Panc1 (cell line): ENCODE measurements at regions not wholly inside any gene's neighbourhood (a gene's known extent, or its start where the extent isn't known, plus 50 kb on each side); places are given as distances from the start of the nearest gene placed in this dataset.

ENCODE experiments used
- ATAC-seq: fragments of 200-7000 bp; cut with Tn5 transposase; 2 replicates; pipeline ENCODE4 v1.9.1; 2020; ENCODE audit warnings: mild to moderate bottlenecking, moderate library complexity
- BruUV-seq: library from RNA; stranded (reverse); fragments of 400-500 nt; replicated peaks from 2 replicates; lab custom pipeline; 2021; lab: Mats Ljungman, UMichigan
- CTCF ChIA-PET: fragments of 300-600 bp; sonication (Branson Sonifier 250); formaldehyde crosslinking; loops from one replicate; lab custom pipeline; 2022; ENCODE audit warnings: antibody characterized with exemption; lab: Charles Lee
- POLR2A ChIA-PET: fragments of 300-600 bp; sonication (Branson Sonifier 250); formaldehyde crosslinking; loops from one replicate; lab custom pipeline; 2022; ENCODE audit warnings: antibody characterized with exemption; lab: Charles Lee
- DNase-seq: peaks from one replicate; pipeline ENCODE4 v3.0.0-alpha.2; 2010; ENCODE audit warnings: low read depth, low spot score
- H3K27ac ChIP-seq: 2 replicates; pipeline ENCODE4 v1.5.1; 2011; ENCODE audit warnings: mild to moderate bottlenecking, low read length, inconsistent platforms
- H3K27me3 ChIP-seq: fragments of 200-500 bp; sonication (Bioruptor generic); 2 replicates; pipeline ENCODE4 v1.6.0; 2014; ENCODE audit warnings: low read length, inconsistent platforms; ENCODE audit not compliant: control insufficient read depth, insufficient read depth
- H3K36me3 ChIP-seq: fragments of 200-500 bp; sonication (Bioruptor generic); 2 replicates; pipeline ENCODE4 v1.5.1; 2014; ENCODE audit warnings: inconsistent platforms, mild to moderate bottlenecking, low read length, moderate library complexity; ENCODE audit not compliant: control insufficient read depth, insufficient read depth
- H3K4me1 ChIP-seq: 2 replicates; pipeline ENCODE4 v1.5.1; 2011; ENCODE audit warnings: inconsistent platforms, mild to moderate bottlenecking, low read length, moderate library complexity; ENCODE audit not compliant: control insufficient read depth, insufficient read depth
- H3K4me3 ChIP-seq, 2 experiments: 2 replicates each; pipeline ENCODE4 v1.5.1; 2011 to 2012; ENCODE audit warnings: low read depth in 2 of 2, low read length in 2 of 2, mild to moderate bottlenecking in 2 of 2, inconsistent platforms in 1 of 2, moderate library complexity in 1 of 2
- H3K9me3 ChIP-seq: fragments of 200-500 bp; sonication (Bioruptor generic); 2 replicates; pipeline ENCODE4 v1.5.1; 2014; ENCODE audit warnings: low read depth, mild to moderate bottlenecking, inconsistent platforms, low read length, moderate library complexity; ENCODE audit not compliant: control insufficient read depth, insufficient read depth
- POLR2AphosphoS5 ChIP-seq: IDR thresholded peaks from 2 replicates; pipeline ENCODE4 v1.6.1; 2012; ENCODE audit warnings: mild to moderate bottlenecking, low read depth, low read length, moderate library complexity
- SIN3A ChIP-seq: IDR thresholded peaks from 2 replicates; pipeline ENCODE4 v1.6.1; 2012; ENCODE audit warnings: low read depth, mild to moderate bottlenecking, low read length, moderate library complexity, borderline replicate concordance; ENCODE audit not compliant: insufficient read depth
- TCF7L2 ChIP-seq: IDR thresholded peaks from 2 replicates; pipeline ENCODE4 v1.6.1; 2011; ENCODE audit warnings: mild to moderate bottlenecking, low read depth, low read length, inconsistent platforms
- in situ Hi-C: cut with HindIII; loops from 2 replicates; pipeline ENCODE4 v1.10.0; 2016; ENCODE audit warnings: low sequenced_read_pairs, low pct_unique_long_range_greater_than_20kb
- intact Hi-C: fragments of 100-400 bp; cut with micrococcal nuclease; formaldehyde crosslinking; loops from one replicate; pipeline ENCODE4 v1.10.0; 2022; ENCODE audit not compliant: unreplicated experiment
- TF ChIP-seq, protein P1 (sequence below): fragments of 450-650 bp; IDR thresholded peaks from 2 replicates; pipeline ENCODE4 v1.5.1; 2017; ENCODE audit warnings: mild to moderate bottlenecking
- TF ChIP-seq, protein P2 (sequence below), 2 experiments: IDR thresholded peaks; 2 replicates each; pipeline ENCODE4 v1.6.1; 2011 to 2012; ENCODE audit warnings: low read depth in 2 of 2, control low read depth in 1 of 2, low read length in 1 of 2, mild to moderate bottlenecking in 1 of 2, moderate library complexity in 1 of 2; ENCODE audit not compliant: insufficient read depth in 1 of 2

DNA sequence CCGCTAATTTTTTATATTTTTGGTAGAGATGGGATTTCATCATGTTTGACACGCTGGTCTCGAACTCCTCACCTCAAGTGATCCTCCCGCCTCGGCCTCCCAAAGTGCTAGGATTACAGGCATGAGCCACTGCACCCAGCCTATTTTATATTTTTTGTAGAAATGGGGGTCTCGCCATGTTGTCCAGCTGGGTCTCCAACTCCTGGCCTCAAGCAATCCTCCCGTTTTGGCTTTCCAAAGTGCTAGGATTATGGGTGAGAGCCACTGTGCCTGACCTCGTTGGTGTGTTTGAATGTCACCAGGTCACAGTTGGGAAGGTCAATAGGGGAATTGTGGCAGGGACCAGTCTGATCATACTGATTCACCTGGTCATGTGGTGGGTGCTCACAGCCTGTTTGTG, 56.7 kb upstream of the NKD1 start:
- H3K4me1 ChIP-seq = no peaks in the 10 kb centered on the region
- no TSS peak for BruUV-seq
- no peak for ATAC-seq
- TF ChIP-seq, protein P1, sequence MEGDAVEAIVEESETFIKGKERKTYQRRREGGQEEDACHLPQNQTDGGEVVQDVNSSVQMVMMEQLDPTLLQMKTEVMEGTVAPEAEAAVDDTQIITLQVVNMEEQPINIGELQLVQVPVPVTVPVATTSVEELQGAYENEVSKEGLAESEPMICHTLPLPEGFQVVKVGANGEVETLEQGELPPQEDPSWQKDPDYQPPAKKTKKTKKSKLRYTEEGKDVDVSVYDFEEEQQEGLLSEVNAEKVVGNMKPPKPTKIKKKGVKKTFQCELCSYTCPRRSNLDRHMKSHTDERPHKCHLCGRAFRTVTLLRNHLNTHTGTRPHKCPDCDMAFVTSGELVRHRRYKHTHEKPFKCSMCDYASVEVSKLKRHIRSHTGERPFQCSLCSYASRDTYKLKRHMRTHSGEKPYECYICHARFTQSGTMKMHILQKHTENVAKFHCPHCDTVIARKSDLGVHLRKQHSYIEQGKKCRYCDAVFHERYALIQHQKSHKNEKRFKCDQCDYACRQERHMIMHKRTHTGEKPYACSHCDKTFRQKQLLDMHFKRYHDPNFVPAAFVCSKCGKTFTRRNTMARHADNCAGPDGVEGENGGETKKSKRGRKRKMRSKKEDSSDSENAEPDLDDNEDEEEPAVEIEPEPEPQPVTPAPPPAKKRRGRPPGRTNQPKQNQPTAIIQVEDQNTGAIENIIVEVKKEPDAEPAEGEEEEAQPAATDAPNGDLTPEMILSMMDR = no peak
- in situ Hi-C loops = no loop called here
- H3K36me3 ChIP-seq = no peaks in the 10 kb centered on the region
- intact Hi-C loops = no loop called here
- CTCF ChIA-PET = no interaction called here
- POLR2A ChIA-PET = no interaction called here
- no peak for DNase-seq
- no peaks in the 10 kb centered on the region for H3K27me3 ChIP-seq
- H3K9me3 ChIP-seq = no peaks in the 10 kb centered on the region
- no peak overlapping the region for H3K27ac ChIP-seq
- H3K4me3 ChIP-seq = no peak overlapping the region

DNA sequence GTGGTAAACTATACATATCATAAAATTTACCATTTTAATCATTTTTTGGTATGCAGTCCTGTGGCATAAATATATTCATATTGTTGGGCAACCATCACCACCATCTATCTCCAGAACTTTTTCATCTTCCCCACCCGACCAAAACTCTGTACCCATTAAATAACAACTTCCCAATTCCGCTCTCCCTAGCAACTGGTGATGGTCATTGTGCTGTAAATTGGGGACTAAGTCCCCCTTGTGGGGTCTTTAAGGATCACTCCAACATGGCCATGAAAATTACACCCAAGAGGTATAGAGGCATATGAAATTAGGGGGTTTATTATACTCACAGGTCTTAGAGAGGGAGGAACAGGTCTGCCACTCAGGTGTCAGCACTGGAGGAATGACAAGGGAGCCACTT, 57.4 kb upstream of the NKD1 start:
- DNase-seq = no peak
- Histone ChIP-seq H3K27ac (no peak overlapping the region), H3K4me3 (no peak overlapping the region), H3K36me3 (no peaks in the 10 kb centered on the region), H3K9me3 (no peaks in the 10 kb centered on the region), H3K4me1 (no peaks in the 10 kb centered on the region), H3K27me3 (no peaks in the 10 kb centered on the region)
- intact Hi-C loops (no loop called here), in situ Hi-C loops (no loop called here)
- BruUV-seq = no TSS peak
- ATAC-seq = no peak
- CTCF ChIA-PET = no interaction called here
- TF ChIP-seq SIN3A (no peak), POLR2AphosphoS5 (no peak), TCF7L2 (no peak)
- TF ChIP-seq, protein P2, sequence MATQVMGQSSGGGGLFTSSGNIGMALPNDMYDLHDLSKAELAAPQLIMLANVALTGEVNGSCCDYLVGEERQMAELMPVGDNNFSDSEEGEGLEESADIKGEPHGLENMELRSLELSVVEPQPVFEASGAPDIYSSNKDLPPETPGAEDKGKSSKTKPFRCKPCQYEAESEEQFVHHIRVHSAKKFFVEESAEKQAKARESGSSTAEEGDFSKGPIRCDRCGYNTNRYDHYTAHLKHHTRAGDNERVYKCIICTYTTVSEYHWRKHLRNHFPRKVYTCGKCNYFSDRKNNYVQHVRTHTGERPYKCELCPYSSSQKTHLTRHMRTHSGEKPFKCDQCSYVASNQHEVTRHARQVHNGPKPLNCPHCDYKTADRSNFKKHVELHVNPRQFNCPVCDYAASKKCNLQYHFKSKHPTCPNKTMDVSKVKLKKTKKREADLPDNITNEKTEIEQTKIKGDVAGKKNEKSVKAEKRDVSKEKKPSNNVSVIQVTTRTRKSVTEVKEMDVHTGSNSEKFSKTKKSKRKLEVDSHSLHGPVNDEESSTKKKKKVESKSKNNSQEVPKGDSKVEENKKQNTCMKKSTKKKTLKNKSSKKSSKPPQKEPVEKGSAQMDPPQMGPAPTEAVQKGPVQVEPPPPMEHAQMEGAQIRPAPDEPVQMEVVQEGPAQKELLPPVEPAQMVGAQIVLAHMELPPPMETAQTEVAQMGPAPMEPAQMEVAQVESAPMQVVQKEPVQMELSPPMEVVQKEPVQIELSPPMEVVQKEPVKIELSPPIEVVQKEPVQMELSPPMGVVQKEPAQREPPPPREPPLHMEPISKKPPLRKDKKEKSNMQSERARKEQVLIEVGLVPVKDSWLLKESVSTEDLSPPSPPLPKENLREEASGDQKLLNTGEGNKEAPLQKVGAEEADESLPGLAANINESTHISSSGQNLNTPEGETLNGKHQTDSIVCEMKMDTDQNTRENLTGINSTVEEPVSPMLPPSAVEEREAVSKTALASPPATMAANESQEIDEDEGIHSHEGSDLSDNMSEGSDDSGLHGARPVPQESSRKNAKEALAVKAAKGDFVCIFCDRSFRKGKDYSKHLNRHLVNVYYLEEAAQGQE (IDR thresholded peaks at IDR 0.05; ENCODE audit: insufficient read depth in 1 of 2, low read depth in 2 of 2, low read length in 1 of 2) = no peak
- TF ChIP-seq, protein P1 = no peak
- POLR2A ChIA-PET = no interaction called here

DNA sequence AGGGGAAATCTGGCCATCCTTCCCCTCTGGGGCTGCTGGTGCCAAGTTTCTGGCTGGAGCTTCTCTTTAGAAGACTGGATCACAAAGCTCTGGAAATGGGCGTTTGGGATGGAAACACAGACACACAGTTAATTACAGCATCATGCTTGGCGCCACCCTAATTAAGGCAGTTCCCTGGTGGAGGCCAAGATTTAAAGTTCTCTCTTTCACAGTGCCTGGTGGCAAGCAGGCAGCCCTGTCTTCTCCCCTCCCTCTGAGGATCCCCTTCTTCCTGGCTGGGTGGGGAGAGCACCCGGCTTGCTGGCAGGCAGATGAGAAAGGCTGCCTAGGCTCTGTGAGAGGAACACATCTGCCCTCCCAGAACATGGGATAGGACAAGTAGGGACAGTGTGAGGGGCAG, 59.0 kb upstream of the NKD1 start:
- no peaks in the 10 kb centered on the region for H3K36me3 ChIP-seq
- DNase-seq (no peak), ATAC-seq (no peak)
- no TSS peak for BruUV-seq
- in situ Hi-C loops (no loop called here), intact Hi-C loops (no loop called here)
- H3K4me3 ChIP-seq = no peak overlapping the region
- no peaks in the 10 kb centered on the region for H3K9me3 ChIP-seq
- ChIA-PET POLR2A (no interaction called here), CTCF (no interaction called here)
- TF ChIP-seq TCF7L2 (no peak), SIN3A (no peak), POLR2AphosphoS5 (no peak)
- TF ChIP-seq, protein P1 = no peak
- TF ChIP-seq, protein P2 (IDR thresholded peaks at IDR 0.05; ENCODE audit: insufficient read depth in 1 of 2, low read depth in 2 of 2, low read length in 1 of 2) = no peak
- H3K4me1 ChIP-seq = no peaks in the 10 kb centered on the region
- H3K27me3 ChIP-seq = no peaks in the 10 kb centered on the region
- no peak overlapping the region for H3K27ac ChIP-seq
